Body of pancreas (tissue), 4 donors: ENCODE measurements at regions not wholly inside any gene's neighbourhood (a gene's known extent, or its start where the extent isn't known, plus 50 kb on each side); places are given as distances from the start of the nearest gene placed in this dataset.
A peak's percentile ranks its signal among the peaks of the same experiment; 100 is the strongest.

Experiments
- ATAC-seq: fragments of 150-250 bp; one replicate; pipeline ENCODE4 v1.9.1; 2016
- DNase-seq, 4 donors: peaks; one replicate each; pipeline ENCODE4 v3.0.0-alpha.2; 2019
- H3K27ac ChIP-seq, 4 donors: fragments of 200-600 bp; sonication (generic); 1 replicate in 3 of 4; 2 replicates in 1 of 4; pipeline versions ENCODE4 v1.5.1 to v1.6.1; 2016 to 2019; ENCODE audit warnings: mild to moderate bottlenecking in 1 of 4, mixed read lengths in 1 of 4, moderate library complexity in 1 of 4
- H3K27me3 ChIP-seq, 2 donors: fragments of 200-600 bp; sonication (generic); one replicate each; pipeline ENCODE4 v1.6.0; 2016; ENCODE audit warnings: mild to moderate bottlenecking in 1 of 2
- H3K36me3 ChIP-seq, 2 donors: fragments of 200-600 bp; sonication (generic); replicated peaks in 1 of 2; 2 replicates each; pipeline ENCODE4 v1.5.1; 2016; ENCODE audit warnings: low read depth in 2 of 2; ENCODE audit not compliant: insufficient read depth in 1 of 2
- H3K4me1 ChIP-seq: fragments of 200-600 bp; sonication (generic); one replicate; pipeline ENCODE4 v1.6.0; 2016
- H3K4me3 ChIP-seq, 2 donors: fragments of 200-600 bp; sonication (generic); 1 replicate in 1 of 2; 2 replicates in 1 of 2; pipeline ENCODE4 v1.5.1; 2016 to 2019
- H3K9me3 ChIP-seq, 3 donors: fragments of 200-600 bp; sonication (generic); 1 replicate in 2 of 3; 2 replicates in 1 of 3; pipeline ENCODE4 v1.5.1; 2016
- CTCF ChIP-seq, 7 experiments: fragments of 450-650 bp in 4 of 7; fragments of 200-600 bp in 3 of 7; sonication (generic) in 3 of 7; IDR thresholded peaks; one replicate each; pipeline ENCODE4 v1.5.1; 2016 to 2019; ENCODE audit warnings: antibody characterized with exemption in 7 of 7
- POLR2A ChIP-seq, 3 donors: fragments of 450-650 bp; IDR thresholded peaks; one replicate each; pipeline ENCODE4 v1.6.1; 2016; ENCODE audit warnings: antibody characterized with exemption in 3 of 3, mild to moderate bottlenecking in 2 of 3
- WGBS, 2 donors: methylation state at CpG; one replicate each; pipeline ENCODE4 v1.1.5; 2017; 5-methylcytosine and 5-hydroxymethylcytosine counted together
- intact Hi-C: fragments of 100-400 bp; cut with DNase I; formaldehyde crosslinking; loops from one replicate; pipeline ENCODE4 v1.15.1; 2023

GRCh38 chr10:61606959-61607907, 55.5 kb upstream of the CABCOCO1 start:
- Histone ChIP-seq H3K27me3 (no peaks in the 10 kb centered on the region), H3K9me3 (no peaks in the 10 kb centered on the region), H3K36me3 (no peaks in the 10 kb centered on the region), H3K27ac (no peak overlapping the region), H3K4me3 (no peak overlapping the region), H3K4me1 (peaks cover 5% of the 10 kb centered on the region)
- TF ChIP-seq POLR2A (IDR thresholded peaks at IDR 0.05) (no peak), CTCF (IDR thresholded peaks at IDR 0.05) (peak in 6 of 7 experiments; percentile 31 to 38 (median 32))
- ATAC-seq, result no peak
- 60 to 61% methylated on average over 5 of the region's 5 CpGs for WGBS, 2 donors
- intact Hi-C loops, result no loop called here
- DNase-seq, result no peak

- Histone ChIP-seq H3K36me3 (no peaks in the 10 kb centered on the region), H3K27ac (no peak overlapping the region), H3K4me3 (no peak overlapping the region), H3K4me1 (no peaks in the 10 kb centered on the region), H3K9me3 (no peaks in the 10 kb centered on the region), H3K27me3 (no peaks in the 10 kb centered on the region)
- intact Hi-C loops, result no loop called here
- WGBS, 2 donors, result 73 to 79% methylated on average over 1 of the region's 1 CpG
- DNase-seq, result no peak
- ATAC-seq, result no peak
- TF ChIP-seq CTCF (IDR thresholded peaks at IDR 0.05), result no peak
- no peak for TF ChIP-seq POLR2A (IDR thresholded peaks at IDR 0.05)
Observed at GRCh38 chr10:61605221-61605620, 57.5 kb upstream of the CABCOCO1 start.

GRCh38 chr10:61600399-61600798, 62.3 kb upstream of the CABCOCO1 start:
- H3K27me3 ChIP-seq, result no peaks in the 10 kb centered on the region
- ATAC-seq (no peak), DNase-seq (no peak)
- no peaks in the 10 kb centered on the region for H3K36me3 ChIP-seq
- 41 to 46% methylated on average over 1 of the region's 1 CpG for WGBS, 2 donors
- no peak overlapping the region for H3K27ac ChIP-seq
- intact Hi-C loops, result no loop called here
- H3K4me1 ChIP-seq, result no peaks in the 10 kb centered on the region
- H3K9me3 ChIP-seq, result no peaks in the 10 kb centered on the region
- no peak for TF ChIP-seq POLR2A (IDR thresholded peaks at IDR 0.05)
- TF ChIP-seq CTCF (IDR thresholded peaks at IDR 0.05), result no peak
- no peak overlapping the region for H3K4me3 ChIP-seq

- WGBS, 2 donors, result 47 to 69% methylated on average over 1 of the region's 1 CpG
- Histone ChIP-seq H3K4me1 (no peaks in the 10 kb centered on the region), H3K9me3 (no peaks in the 10 kb centered on the region), H3K36me3 (no peaks in the 10 kb centered on the region), H3K27me3 (no peaks in the 10 kb centered on the region), H3K27ac (no peak overlapping the region), H3K4me3 (no peak overlapping the region)
- ATAC-seq, result no peak
- intact Hi-C loops, result no loop called here
- no peak for DNase-seq
- no peak for TF ChIP-seq POLR2A (IDR thresholded peaks at IDR 0.05)
- TF ChIP-seq CTCF (IDR thresholded peaks at IDR 0.05), result no peak
Observed at GRCh38 chr10:61594430-61594829, 68.3 kb upstream of the CABCOCO1 start.

- 60 to 66% methylated on average over 2 of the region's 2 CpGs for WGBS, 2 donors
- ATAC-seq (no peak), DNase-seq (no peak)
- Histone ChIP-seq H3K27ac (no peak overlapping the region), H3K4me3 (no peak overlapping the region), H3K36me3 (no peaks in the 10 kb centered on the region), H3K9me3 (no peaks in the 10 kb centered on the region), H3K4me1 (no peaks in the 10 kb centered on the region), H3K27me3 (no peaks in the 10 kb centered on the region)
- TF ChIP-seq CTCF (IDR thresholded peaks at IDR 0.05), result no peak
- no peak for TF ChIP-seq POLR2A (IDR thresholded peaks at IDR 0.05)
- intact Hi-C loops, result no loop called here
Observed at GRCh38 chr10:61592581-61592980, 70.1 kb upstream of the CABCOCO1 start.
